HCT116 (cell line): ENCODE measurements at regions not wholly inside any gene's neighbourhood (a gene's known extent, or its start where the extent isn't known, plus 50 kb on each side); places are given as distances from the start of the nearest gene placed in this dataset.

Experiments
- ATAC-seq: fragments of 200-7000 bp; cut with Tn5 transposase; 2 replicates; pipeline ENCODE4 v1.9.1; 2020; ENCODE audit warnings: mild to moderate bottlenecking, moderate library complexity
- BruUV-seq: library from RNA; stranded (reverse); fragments of 400-500 nt; replicated peaks from 2 replicates; lab custom pipeline; 2021; lab: Mats Ljungman, UMichigan
- CTCF ChIA-PET: fragments of 300-600 bp; sonication (Branson Sonifier 250); formaldehyde crosslinking; loops from one replicate; lab custom pipeline; 2021; ENCODE audit warnings: antibody characterized with exemption; lab: Charles Lee
- POLR2A ChIA-PET: fragments of 300-600, 350-600 bp; sonication (Branson Sonifier 250); formaldehyde crosslinking; loops from one replicate; lab custom pipeline; 2021; ENCODE audit warnings: antibody characterized with exemption; lab: Charles Lee
- RAD21 ChIA-PET, 2 experiments: fragments of 300-600 bp; sonication (Branson Sonifier 250); formaldehyde crosslinking; loops; one replicate each; lab custom pipeline; 2023; ENCODE audit warnings: low total read pairs in 2 of 2; ENCODE audit not compliant: uncharacterized antibody in 2 of 2, unreplicated experiment in 2 of 2, low non-redundant PET in 1 of 2; lab: Charles Lee
- DNase-seq: peaks from one replicate; pipeline ENCODE4 v3.0.0-alpha.2; 2010; ENCODE audit warnings: low read depth, low spot score
- H2AFZ ChIP-seq: fragments of 200-600 bp; shearing (Covaris generic), sonication (generic); 2 replicates; pipeline ENCODE4 v1.6.1; 2017; ENCODE audit warnings: low read depth, mixed run types, mixed read lengths, antibody characterized with exemption, low read length; ENCODE audit not compliant: poor library complexity, severe bottlenecking
- H3K27ac ChIP-seq: 2 replicates; pipeline ENCODE4 v1.5.1; 2012; ENCODE audit warnings: low read depth, low read length
- H3K27me3 ChIP-seq: fragments of 200-600 bp; sonication (generic); 2 replicates; pipeline ENCODE4 v1.6.1; 2016; ENCODE audit warnings: mixed run types, low read length, mixed read lengths; ENCODE audit not compliant: insufficient read depth
- H3K36me3 ChIP-seq, 2 experiments: fragments of 200-500 bp in 1 of 2; fragments of 200-600 bp in 1 of 2; sonication (Bioruptor generic) in 1 of 2; sonication (generic) in 1 of 2; 2 replicates each; pipeline versions ENCODE4 v1.5.1 to v1.6.1; 2014 to 2016; ENCODE audit warnings: low read length in 2 of 2, inconsistent platforms in 1 of 2, mixed read lengths in 1 of 2, mixed run types in 1 of 2; ENCODE audit not compliant: insufficient read depth in 2 of 2, control insufficient read depth in 1 of 2
- H3K4me1 ChIP-seq, 2 experiments: fragments of 200-600 bp in 1 of 2; sonication (generic) in 1 of 2; 2 replicates each; pipeline versions ENCODE4 v1.5.1 to v1.6.1; 2012 to 2017; ENCODE audit warnings: low read length in 2 of 2, inconsistent platforms in 1 of 2, mild to moderate bottlenecking in 1 of 2, mixed read lengths in 1 of 2, mixed run types in 1 of 2, moderate library complexity in 1 of 2; ENCODE audit not compliant: insufficient read depth in 2 of 2, control insufficient read depth in 1 of 2
- H3K4me2 ChIP-seq: fragments of 200-600 bp; sonication (generic); 2 replicates; pipeline ENCODE4 v1.6.1; 2017; ENCODE audit warnings: mixed run types, low read length, mixed read lengths
- H3K4me3 ChIP-seq, 2 experiments: fragments of 200-600 bp in 1 of 2; sonication (generic) in 1 of 2; replicated peaks in 1 of 2; 2 replicates each; pipeline ENCODE4 v1.5.1; 2011 to 2016; ENCODE audit warnings: low read length in 2 of 2, control low read depth in 1 of 2, low read depth in 1 of 2, mild to moderate bottlenecking in 1 of 2, mixed read lengths in 1 of 2, mixed run types in 1 of 2
- H3K79me2 ChIP-seq: fragments of 200-600 bp; sonication (generic); 2 replicates; pipeline ENCODE4 v1.6.1; 2017; ENCODE audit warnings: mild to moderate bottlenecking, mixed run types, low read length, moderate library complexity, mixed read lengths; ENCODE audit not compliant: insufficient read depth
- H3K9ac ChIP-seq: fragments of 200-600 bp; sonication (generic); 2 replicates; pipeline ENCODE4 v1.6.1; 2016; ENCODE audit warnings: low read length, mixed read lengths
- H3K9me2 ChIP-seq: fragments of 200-600 bp; sonication (generic), shearing (Covaris generic); 2 replicates; pipeline ENCODE4 v1.6.1; 2017; ENCODE audit warnings: mixed run types, mild to moderate bottlenecking, moderate library complexity; ENCODE audit not compliant: insufficient read depth
- H3K9me3 ChIP-seq, 2 experiments: fragments of 200-500 bp in 1 of 2; fragments of 200-600 bp in 1 of 2; sonication (Bioruptor generic) in 1 of 2; sonication (generic) in 1 of 2; 2 replicates each; pipeline ENCODE4 v1.6.1; 2014 to 2017; ENCODE audit warnings: low read length in 2 of 2, mixed read lengths in 2 of 2, inconsistent platforms in 1 of 2, low read depth in 1 of 2, mild to moderate bottlenecking in 1 of 2, mixed run types in 1 of 2, moderate library complexity in 1 of 2; ENCODE audit not compliant: control insufficient read depth in 1 of 2, insufficient read depth in 1 of 2
- H4K20me1 ChIP-seq: fragments of 200-600 bp; sonication (generic), shearing (Covaris generic); 2 replicates; pipeline ENCODE4 v1.6.1; 2017; ENCODE audit warnings: mixed run types, mild to moderate bottlenecking, moderate library complexity; ENCODE audit not compliant: insufficient read depth
- CBX3 ChIP-seq: IDR thresholded peaks from 2 replicates; pipeline ENCODE4 v1.6.1; 2012; ENCODE audit warnings: low read depth
- CEBPB ChIP-seq: IDR thresholded peaks from 2 replicates; pipeline ENCODE4 v1.6.1; 2012; ENCODE audit warnings: low read depth
- CTCF ChIP-seq, 3 experiments: fragments of 200-600 bp in 1 of 3; sonication (generic) in 1 of 3; IDR thresholded peaks in 2 of 3; conservative IDR thresholded peaks in 1 of 3; 2 replicates each; pipeline ENCODE4 v1.5.1; 2012 to 2017; ENCODE audit warnings: low read depth in 2 of 3, low read length in 2 of 3, antibody characterized with exemption in 1 of 3, borderline replicate concordance in 1 of 3, control low read depth in 1 of 3, mild to moderate bottlenecking in 1 of 3, mixed read lengths in 1 of 3, mixed run types in 1 of 3, moderate library complexity in 1 of 3; ENCODE audit not compliant: insufficient read depth in 1 of 3
- EGR1 ChIP-seq: IDR thresholded peaks from 2 replicates; pipeline ENCODE4 v1.6.1; 2012; ENCODE audit warnings: low read depth
- ELF1 ChIP-seq: IDR thresholded peaks from 2 replicates; pipeline ENCODE4 v1.6.1; 2012; ENCODE audit warnings: low read depth, borderline replicate concordance
- EZH2 ChIP-seq: fragments of 200-600 bp; sonication (generic); IDR thresholded peaks from 2 replicates; pipeline ENCODE4 v1.6.1; 2017; ENCODE audit warnings: antibody characterized with exemption, mixed run types
- EZH2phosphoT487 ChIP-seq: fragments of 200-600 bp; IDR thresholded peaks from 2 replicates; pipeline ENCODE4 v1.6.1; 2018; ENCODE audit warnings: antibody characterized with exemption, borderline replicate concordance
- FOSL1 ChIP-seq: IDR thresholded peaks from 2 replicates; pipeline ENCODE4 v1.6.1; 2012; ENCODE audit warnings: low read depth
- JUND ChIP-seq: IDR thresholded peaks from 2 replicates; pipeline ENCODE4 v1.6.1; 2012
- MAX ChIP-seq: IDR thresholded peaks from 2 replicates; pipeline ENCODE4 v1.6.1; 2012
- POLR2AphosphoS5 ChIP-seq: IDR thresholded peaks from 2 replicates; pipeline ENCODE4 v1.6.1; 2011; ENCODE audit warnings: mild to moderate bottlenecking, low read depth, low read length, moderate library complexity
- RAD21 ChIP-seq: IDR thresholded peaks from 2 replicates; pipeline ENCODE4 v1.6.1; 2012; ENCODE audit warnings: low read depth, mild to moderate bottlenecking
- REST ChIP-seq: IDR thresholded peaks from 2 replicates; pipeline ENCODE4 v1.6.1; 2012; ENCODE audit warnings: low read depth
- SIN3A ChIP-seq: IDR thresholded peaks from 2 replicates; pipeline ENCODE4 v1.6.1; 2012; ENCODE audit warnings: low read depth
- SP1 ChIP-seq: IDR thresholded peaks from 2 replicates; pipeline ENCODE4 v1.6.1; 2012; ENCODE audit warnings: low read depth
- SRF ChIP-seq: IDR thresholded peaks from 2 replicates; pipeline ENCODE4 v1.6.1; 2012; ENCODE audit warnings: low read depth
- TCF7L2 ChIP-seq: IDR thresholded peaks from 2 replicates; pipeline ENCODE4 v1.7.0; 2011; ENCODE audit warnings: borderline replicate concordance, inconsistent platforms; ENCODE audit not compliant: insufficient read depth, insufficient read length; ENCODE audit errors: extremely low read depth
- YY1 ChIP-seq: IDR thresholded peaks from 2 replicates; pipeline ENCODE4 v1.6.1; 2011; ENCODE audit warnings: low read length, low read depth, moderate library complexity, mild to moderate bottlenecking; ENCODE audit not compliant: insufficient replicate concordance; ENCODE audit errors: extremely low read depth
- ZBTB33 ChIP-seq: IDR thresholded peaks from 2 replicates; pipeline ENCODE4 v1.6.1; 2011; ENCODE audit warnings: mild to moderate bottlenecking, low read length, moderate library complexity; ENCODE audit not compliant: insufficient replicate concordance; ENCODE audit errors: extremely low read depth
- ZFX ChIP-seq: fragments of 450-650 bp; IDR thresholded peaks from 2 replicates; pipeline ENCODE4 v1.6.1; 2017
- intact Hi-C: fragments of 100-400 bp; cut with micrococcal nuclease; formaldehyde crosslinking; loops from 2 replicates; pipeline ENCODE4 v1.10.0; 2022

GRCh38 chr1:104933846-104934245 lies 1184.1 kb downstream of the AMY1C start:
- CTCF ChIA-PET: no interaction called here
- intact Hi-C loops: no loop called here
- H3K36me3 ChIP-seq: no peaks in the 10 kb centered on the region
- H3K9me2 ChIP-seq: no peaks in the 10 kb centered on the region
- ATAC-seq: no peak
- H3K4me2 ChIP-seq: no peak overlapping the region
- no peaks in the 10 kb centered on the region for H3K27me3 ChIP-seq
- H3K79me2 ChIP-seq: no peaks in the 10 kb centered on the region
- H3K9me3 ChIP-seq: peaks cover 0 to 16% of the 10 kb centered on the region in 2 experiments; a peak in 2 of 4 replicates
- RAD21 ChIA-PET: no interaction called here
- DNase-seq: no peak
- POLR2A ChIA-PET: no interaction called here
- no TSS peak for BruUV-seq
- no peaks in the 10 kb centered on the region for H3K4me1 ChIP-seq
- H2AFZ ChIP-seq: no peak overlapping the region
- H4K20me1 ChIP-seq: no peaks in the 10 kb centered on the region
- H3K4me3 ChIP-seq: no peak overlapping the region
- H3K9ac ChIP-seq: no peak overlapping the region
- H3K27ac ChIP-seq: no peak overlapping the region
- TF ChIP-seq MAX: no peak
- TF ChIP-seq ZBTB33: no peak
- no peak for TF ChIP-seq ZFX
- TF ChIP-seq SIN3A: no peak
- no peak for TF ChIP-seq RAD21
- TF ChIP-seq FOSL1: no peak
- no peak for TF ChIP-seq JUND
- no peak for TF ChIP-seq TCF7L2
- TF ChIP-seq EZH2phosphoT487: no peak
- TF ChIP-seq CEBPB: no peak
- TF ChIP-seq CBX3: no peak
- no peak for TF ChIP-seq ELF1
- no peak for TF ChIP-seq REST
- TF ChIP-seq POLR2AphosphoS5: no peak
- TF ChIP-seq EGR1: no peak
- TF ChIP-seq SP1: no peak
- TF ChIP-seq CTCF (IDR thresholded peaks at IDR 0.05 in 2 of 3, conservative IDR thresholded peaks at IDR 0.05 in 1 of 3; ENCODE audit: borderline replicate concordance in 1 of 3, insufficient read depth in 1 of 3, low read depth in 2 of 3, low read length in 2 of 3): no peak
- TF ChIP-seq SRF: no peak
- no peak for TF ChIP-seq EZH2
- TF ChIP-seq YY1: no peak
- TF ChIP-seq, all 23 proteins: peak for 0
